Raji (cell line): ENCODE measurements at regions not wholly inside any gene's neighbourhood (a gene's known extent, or its start where the extent isn't known, plus 50 kb on each side); places are given as distances from the start of the nearest gene placed in this dataset.

Experiments
- POLR2A ChIP-seq: IDR thresholded peaks from 2 replicates; pipeline ENCODE4 v1.6.1; 2011; ENCODE audit warnings: low read depth, low read length, control low read depth; ENCODE audit not compliant: insufficient read depth

DNA sequence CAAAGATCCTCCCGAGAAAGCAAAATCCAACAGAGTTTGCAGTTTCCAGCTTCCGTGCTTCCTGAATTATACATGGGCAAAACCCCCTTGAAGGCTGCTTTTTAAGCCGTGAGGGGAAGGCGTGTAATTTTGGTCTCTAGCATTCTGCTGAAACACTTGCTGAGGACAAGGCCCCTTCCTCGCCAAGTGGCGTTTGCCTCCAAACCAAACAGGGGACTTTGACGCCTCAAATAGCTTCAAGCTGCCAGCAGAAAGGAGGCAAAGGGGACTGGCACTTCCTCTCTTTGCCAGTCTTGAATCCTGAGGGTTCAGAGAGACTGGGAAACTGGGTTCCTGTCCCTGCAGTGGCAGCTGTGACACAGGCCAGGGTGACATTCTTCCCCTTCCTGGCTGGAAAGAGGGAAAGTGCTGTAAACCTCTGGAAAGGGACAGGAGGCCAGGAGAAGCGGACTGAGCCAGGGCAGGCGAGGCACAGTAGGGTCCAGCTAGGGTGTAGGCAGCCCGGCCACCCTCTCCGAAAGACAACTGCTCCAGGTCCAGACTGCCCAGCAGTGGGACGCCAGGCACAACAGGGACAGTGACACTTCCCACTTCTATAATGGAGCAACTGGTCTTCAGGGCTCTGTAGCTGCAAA is 96.2 kb upstream of the MED13L start:
- TF ChIP-seq POLR2A: no peak

DNA sequence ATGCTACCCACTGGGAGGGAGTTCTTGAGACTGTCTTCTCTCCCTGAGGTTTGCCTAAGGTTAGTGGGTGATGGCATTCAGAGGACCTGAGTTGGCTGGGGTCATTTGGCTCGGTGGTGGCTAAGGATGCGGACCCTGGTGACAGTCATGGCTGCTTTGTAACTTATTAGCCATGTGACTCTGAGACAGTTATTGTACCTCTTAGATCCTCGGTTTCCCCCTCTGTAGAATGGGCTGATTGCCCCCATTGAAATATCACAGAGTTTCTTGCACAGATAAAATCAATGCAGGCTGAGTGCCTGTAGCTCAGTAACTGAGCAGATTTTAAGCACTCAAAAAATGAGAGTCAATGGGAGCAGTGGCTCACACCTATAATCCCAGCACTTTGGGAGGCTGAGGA is 96.7 kb upstream of the MED13L start:
- TF ChIP-seq POLR2A: no peak

DNA sequence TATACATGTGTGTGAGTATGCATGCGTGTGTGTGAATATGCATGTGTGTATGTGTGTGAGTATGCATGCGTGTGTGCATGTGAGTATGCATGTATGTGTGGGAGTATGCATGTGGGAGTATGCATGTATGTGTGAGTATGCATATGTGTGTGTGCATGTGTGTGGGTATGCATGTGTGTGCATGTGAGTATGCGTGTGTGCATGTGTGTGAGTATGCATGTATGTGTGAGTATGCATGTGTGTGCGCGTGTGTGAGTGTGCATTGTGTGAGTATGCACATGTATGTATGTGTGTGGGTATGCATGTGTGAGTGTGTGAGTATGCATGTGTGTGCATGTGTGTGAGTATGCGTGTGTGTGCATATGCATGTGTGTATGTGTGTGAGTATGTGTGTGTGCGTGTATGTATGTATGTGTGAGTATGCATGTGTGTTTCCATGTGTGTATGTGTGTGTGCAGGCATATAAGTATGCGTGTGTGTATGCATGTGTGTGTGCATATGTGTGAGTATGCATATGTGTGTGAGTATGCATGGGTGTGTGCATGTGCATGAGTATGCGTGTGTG is 97.9 kb upstream of the MED13L start:
- no peak for TF ChIP-seq POLR2A

DNA sequence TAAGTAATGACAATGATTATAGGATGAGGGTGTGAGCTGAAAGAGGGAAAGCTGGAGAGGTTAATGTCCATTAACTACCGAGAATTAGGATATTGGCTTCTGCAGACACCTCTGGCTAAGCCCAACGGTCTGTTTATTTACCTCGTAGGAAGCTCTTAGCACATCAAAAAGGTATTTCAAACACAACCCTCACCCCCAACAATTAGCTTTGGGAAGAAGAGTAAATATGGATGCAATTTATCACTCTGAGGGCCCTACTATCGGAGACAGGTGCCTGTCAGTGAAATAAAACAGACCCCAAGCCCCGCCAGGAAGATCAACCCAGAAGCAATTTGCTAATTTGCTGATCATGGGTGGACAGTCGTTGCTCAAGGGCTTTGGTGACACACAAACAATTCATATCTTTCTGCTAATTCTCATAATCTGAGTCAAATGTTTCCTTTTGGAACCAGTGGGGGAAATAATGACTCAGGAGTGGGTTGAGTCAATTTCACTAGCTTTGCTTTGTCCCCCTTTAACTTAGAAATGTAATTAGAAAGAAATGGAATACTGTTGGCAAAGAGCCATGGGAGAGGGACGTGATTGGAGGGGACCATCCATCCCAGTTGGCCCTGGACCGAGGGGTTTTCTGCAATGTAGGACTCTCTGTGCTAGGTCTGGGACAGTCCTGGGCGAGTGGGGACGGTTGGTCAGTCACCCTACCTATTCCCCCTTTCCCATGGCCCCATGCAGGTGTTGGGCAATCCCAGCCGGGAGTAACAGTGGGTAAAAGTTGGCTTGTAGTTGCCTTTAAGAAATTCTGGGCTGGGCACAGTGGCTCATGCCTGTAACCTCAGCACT is 99.1 kb upstream of the MED13L start:
- no peak for TF ChIP-seq POLR2A

DNA sequence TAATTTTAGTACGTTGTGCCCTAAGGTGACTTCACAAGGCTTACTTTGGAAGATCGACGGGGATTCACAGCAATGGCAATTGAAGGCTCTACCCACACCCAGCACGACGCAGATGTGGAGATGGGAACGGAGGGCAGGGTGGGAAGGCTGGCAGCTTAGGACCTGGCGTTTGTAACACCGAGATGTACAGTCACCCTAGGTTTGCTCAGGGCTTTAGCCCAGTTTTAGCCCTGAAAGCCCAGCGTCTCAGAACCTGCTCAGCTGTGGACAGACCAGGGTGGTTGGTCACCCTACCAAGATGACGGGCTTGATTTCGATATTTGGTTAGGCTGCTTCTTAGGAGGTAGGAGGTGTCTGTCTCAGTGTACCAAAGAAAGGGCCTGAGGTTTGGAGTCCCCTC is 100.5 kb upstream of the MED13L start:
- TF ChIP-seq POLR2A: no peak

DNA sequence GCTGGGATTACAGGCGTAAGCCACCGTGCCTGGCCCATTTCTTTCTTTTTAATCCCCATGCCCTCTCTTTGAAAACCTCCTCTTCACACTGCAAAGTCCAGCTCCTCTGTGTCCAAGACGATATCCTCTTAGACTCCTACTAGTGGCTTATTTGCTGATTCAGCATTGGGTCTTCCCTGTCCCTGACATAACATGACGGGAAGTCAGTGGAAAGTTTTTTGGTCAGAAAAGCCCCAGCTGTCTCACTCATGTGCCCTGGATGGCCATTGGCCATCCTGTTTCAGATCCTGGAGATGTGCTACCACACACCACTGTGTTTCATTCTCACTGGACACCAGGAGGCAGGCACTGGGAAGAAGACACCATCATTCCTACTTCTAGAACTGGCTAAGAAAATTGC is 102.6 kb upstream of the MED13L start:
- no peak for TF ChIP-seq POLR2A

DNA sequence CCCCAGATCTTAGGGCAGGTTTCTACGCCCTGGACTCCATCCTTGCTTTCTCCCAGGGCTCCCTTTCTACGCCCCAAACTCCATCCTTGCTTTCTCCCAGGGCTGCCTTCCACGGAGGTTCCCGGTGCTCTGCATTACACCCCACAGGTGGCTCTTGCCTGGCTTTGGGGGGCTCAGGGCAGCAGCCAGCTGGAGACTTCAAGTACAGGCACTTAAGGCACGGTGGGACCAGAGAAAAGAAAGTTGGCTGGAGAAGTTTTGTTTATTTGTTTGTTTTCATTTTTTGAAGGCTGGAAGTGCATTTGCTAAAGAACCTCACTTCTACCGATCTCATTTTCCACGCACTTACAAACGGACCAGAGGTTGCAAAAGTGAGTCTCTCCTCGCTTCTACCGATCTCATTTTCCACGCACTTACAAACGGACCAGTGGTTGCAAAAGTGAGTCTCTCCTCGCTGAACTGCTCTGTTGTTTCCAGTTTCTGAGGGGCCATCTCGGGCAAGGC is 103.8 kb upstream of the MED13L start:
- no peak for TF ChIP-seq POLR2A

DNA sequence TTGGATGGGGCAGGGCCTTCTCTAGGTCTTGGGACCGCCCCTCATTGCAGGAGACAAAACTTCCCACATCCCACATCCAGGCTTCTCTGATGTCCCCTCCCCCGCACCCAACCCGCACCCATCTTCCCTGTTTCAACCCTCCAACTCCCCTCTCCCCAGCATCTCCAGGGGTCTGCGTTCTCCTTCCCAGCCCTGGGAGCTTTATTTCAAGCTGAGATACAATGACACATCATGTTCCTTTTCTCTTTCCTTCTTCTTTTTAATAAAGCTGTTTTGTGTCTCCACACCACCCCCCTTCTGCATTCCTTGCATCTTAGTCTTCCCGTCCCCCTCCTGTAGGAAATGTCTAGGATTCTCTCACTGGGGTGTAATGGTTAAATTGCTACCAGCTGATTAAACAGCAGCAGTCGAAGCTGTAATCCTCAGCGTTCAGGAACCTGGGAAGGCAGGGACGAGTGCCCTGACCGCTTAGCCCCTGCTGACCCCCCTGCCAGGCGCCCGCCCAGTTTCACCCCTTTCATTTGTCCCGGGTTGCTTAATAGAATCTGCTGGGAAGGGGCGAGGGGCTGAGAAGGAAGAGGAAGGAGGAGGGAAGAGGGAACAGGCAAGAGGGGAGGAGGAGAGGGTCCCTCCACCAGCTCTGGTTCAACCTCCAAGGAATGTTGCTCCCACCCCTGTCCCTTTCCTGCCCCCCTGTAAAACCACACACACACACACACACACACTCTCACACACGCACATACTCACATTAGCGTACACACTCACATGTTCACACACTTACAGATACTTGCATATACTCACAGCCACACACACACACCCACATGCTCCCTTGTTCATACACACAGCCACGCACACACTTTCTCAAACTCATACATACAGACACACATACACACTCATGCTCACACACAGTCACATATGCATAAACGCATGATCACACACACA is 104.5 kb upstream of the MED13L start:
- TF ChIP-seq POLR2A: no peak

DNA sequence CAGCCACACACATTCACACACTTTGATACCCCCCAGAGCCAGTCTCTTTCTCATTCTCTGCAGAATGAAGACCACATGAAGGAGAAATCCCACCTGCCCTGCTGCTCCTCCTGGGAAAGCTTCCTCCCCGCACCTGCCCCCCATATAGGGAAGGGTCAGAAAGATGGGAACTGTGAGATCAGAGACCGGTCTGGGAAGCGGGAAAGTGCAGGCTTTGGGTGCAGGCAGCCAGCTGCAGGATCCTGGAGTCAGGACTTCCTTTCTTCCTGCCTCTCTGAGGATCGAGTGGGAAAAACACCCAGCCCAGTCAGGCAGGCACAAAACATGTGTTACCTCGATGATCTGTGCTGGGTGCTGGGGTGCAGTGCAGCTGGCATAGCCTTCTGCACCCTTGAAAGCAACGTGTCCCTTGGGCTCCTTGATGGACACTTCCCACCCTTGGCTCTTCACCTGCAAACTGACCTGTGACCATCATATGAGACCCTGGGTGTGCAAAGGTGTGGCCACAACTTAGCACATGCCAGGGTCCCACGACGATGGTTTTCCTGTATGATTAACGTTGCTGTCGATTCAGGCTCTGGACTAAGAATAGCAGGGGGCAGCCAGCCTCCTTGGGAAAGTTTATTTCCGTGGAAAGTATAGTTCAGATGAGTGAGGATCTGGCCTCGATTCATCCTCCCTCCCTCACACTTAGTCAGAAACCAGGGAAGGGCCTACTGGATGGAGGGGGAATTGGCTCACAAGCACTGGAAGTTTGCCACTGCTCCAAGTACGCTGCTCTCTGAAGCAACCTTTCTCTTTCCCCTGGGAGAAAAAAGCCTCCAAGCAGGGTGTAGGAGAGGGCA is 105.4 kb upstream of the MED13L start:
- no peak for TF ChIP-seq POLR2A

DNA sequence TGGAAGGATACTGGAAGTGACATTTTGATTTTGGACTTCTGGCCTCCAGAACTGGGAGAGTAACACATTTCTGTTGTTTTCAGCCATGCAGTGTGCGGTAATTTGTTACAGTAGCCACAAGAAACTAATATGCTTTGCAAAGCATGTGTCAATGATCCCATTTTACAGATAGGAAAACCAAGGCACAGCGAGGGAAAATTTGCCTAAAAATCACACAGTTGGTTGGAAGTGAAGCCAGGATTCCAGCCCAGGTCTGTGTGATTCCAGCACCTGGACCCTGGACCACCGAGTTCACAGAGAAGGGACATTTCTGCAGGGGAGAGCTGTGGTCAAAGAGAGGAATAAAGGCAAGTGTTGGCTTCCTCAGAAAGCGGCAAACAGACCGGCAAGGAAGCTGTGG is 106.7 kb upstream of the MED13L start:
- no peak for TF ChIP-seq POLR2A

DNA sequence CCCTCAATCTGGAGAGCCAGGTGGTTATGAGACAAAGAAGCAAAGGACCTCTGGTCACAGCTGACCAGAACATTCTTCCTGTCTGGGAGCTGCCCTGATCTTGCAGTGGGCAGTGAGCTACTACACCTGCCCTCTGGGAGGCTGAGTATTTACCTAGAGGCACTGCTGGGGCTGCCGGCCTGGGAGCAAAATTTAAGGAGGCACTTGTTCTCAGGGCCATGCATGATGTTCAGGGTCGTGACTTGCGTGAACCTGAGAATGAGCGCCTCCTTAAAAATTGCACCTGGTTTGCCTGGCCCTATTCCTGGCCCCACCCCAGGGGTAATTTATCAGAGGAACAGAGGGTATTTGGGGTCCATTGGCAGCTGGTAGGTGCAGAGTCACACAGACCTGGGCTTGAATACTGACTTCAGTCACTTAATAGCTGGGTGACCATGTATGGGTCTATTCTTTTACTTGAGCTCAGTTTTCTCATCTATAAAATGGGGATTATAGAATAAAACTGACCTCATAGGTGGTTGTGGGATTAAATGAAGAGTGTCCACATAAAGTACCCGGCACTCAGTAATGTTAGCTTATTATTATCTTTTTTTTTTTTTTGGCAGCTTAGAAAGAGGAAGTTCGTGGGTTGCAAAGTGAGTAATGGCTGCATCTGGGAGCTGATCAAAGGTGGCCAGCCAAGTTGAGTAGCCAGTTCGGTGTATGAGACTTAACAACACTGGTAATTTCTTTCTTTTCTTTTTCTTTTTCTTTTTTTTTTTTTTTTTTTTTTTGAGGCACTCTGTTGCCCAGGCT is 107.4 kb upstream of the MED13L start:
- TF ChIP-seq POLR2A: no peak

DNA sequence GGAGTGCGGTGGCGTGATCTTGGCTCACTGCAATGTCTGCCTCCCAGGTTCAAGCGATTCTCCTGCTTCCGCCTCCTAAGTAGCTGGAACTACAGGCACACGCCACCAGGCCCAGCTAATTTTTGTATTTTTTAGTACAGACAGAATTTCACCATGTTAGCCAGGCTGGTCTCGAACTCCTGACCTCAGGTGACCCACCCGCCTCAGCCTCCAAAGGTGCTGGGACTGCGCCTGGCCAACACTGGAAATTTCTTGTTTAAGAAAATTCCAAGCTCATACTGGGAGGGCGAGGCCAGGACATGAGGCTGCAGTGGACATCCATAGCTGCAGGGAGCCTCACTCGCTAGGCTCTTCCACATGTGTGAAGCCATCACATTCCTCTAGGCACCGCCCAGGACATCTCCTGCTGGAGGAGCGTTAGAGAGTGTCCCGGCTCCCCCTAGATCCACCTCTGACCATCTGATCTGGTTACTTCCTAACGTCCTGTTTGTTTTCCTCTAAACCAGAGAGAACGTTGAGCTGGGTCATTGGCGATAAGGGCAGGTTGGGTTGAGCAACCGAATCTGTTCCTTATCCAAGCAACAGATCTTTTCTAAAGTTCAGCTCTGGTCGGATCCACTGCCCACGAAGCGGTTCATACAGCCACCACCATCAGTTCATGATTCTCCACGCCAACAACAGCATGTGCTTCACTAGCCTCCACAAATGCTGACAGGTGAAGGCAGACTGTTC is 108.2 kb upstream of the MED13L start:
- no peak for TF ChIP-seq POLR2A

DNA sequence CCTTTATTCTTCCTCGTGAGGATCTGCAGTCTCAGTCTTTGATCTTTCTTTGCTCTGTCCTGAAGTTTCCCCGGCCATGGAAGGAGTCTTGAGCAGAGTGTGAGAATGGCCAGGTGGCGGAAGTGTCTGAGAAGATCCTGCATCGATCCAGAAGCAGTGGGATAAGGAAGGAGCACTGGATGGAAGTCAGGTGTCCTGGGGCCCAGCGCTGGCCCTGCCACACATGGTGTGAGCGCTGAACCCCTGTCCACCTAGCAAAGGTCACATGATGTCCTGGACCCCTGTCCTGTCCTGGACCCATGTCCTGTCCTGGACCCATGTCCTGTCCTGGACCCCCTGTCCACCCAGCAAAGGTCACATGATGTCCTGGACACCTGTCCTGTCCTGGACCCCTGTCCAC is 111.8 kb upstream of the MED13L start:
- TF ChIP-seq POLR2A: no peak
